SKM-1 treated with dmso at 0.1 percent for 144 hours (cell line): ENCODE measurements at regions not wholly inside any gene's neighbourhood (a gene's known extent, or its start where the extent isn't known, plus 50 kb on each side); places are given as distances from the start of the nearest gene placed in this dataset.

ENCODE experiments used
- DNase-seq: peaks from one replicate; lab custom pipeline; 2025; ENCODE audit not compliant: unreplicated experiment; lab: John Stamatoyannopoulos, UW

GRCh38 chr4:29005838-29006237 is 1714.3 kb upstream of the PCDH7 start:
- no peak for DNase-seq

GRCh38 chr4:29009908-29010307 is 1710.3 kb upstream of the PCDH7 start:
- no peak for DNase-seq

DNA sequence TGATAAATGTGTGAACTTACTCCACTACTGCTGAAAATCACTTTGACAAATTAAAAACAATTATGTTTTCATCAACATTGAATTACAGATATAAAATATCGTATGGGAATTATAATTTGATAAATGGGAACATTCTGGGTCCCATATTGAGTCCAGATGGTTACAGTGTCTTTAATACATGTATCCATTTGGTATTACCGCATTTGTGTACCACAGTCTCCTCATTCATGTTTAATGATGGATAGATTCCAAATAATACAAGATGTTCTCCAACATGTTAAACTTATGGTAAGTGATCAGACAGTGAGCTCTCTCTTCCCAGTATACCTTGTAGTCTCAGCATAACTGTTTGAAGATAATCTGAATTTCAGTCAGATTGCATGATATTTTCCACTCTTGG is 1706.8 kb upstream of the PCDH7 start:
- no peak for DNase-seq

DNA sequence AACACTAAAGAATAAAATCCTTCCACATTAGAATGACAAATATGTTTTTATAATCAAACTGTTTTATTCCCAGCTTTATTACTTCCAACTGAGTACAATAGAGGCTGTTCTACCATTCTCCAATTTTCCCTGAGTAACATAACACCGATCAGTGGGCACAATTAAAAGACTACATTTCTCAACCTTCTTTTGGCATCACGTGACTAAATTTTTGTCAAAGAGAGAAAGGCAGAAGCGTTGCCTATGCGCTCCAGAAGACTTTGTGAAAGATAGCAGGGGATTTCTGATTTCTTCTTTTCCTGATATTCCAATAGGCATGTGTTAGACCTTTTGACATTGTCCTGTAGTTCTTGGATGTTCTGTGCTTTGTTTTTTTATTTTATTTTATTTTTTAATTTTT is 1705.6 kb upstream of the PCDH7 start:
- no peak for DNase-seq

DNA sequence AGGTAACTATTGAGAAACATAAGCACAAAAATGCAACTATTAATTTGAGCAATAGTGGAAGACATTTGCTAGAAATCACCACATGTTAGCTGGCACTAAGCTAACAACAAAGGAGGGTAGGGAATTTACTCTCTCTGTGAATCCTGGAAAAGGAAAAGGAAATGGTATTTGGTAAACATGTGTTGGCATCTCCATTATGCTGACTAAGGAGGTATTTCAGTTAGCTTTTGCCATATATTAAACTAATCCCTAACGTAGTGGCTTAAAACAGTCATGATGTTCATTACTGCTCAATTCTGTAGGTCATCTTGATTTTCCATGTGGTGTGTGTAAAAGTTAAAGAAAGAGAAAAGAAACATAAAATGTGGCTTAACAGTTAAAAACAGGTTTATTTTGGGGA is 1686.5 kb upstream of the PCDH7 start:
- DNase-seq: no peak

GRCh38 chr4:29037501-29037900 is 1682.7 kb upstream of the PCDH7 start:
- DNase-seq: no peak

GRCh38 chr4:29043411-29043810 is 1676.8 kb upstream of the PCDH7 start:
- no peak for DNase-seq

DNA sequence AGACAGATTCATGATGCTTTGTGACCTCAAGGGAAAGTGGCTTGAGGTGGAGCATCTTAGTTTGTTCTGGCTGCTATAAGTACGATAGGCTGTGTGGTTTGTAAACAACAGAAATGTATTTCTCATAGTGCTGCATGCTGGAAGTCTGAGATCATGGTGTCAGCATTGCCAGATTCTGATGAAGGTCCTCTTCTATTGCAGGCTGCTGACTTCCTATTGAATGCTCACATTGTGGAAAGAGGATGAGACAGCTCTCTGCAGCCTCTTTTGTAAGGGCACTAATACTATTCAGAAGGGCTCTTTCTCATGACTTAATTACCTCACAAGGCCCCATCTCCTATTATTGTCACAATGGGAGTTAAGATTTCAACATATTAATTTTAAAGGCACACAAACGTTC is 1674.0 kb upstream of the PCDH7 start:
- no peak for DNase-seq

DNA sequence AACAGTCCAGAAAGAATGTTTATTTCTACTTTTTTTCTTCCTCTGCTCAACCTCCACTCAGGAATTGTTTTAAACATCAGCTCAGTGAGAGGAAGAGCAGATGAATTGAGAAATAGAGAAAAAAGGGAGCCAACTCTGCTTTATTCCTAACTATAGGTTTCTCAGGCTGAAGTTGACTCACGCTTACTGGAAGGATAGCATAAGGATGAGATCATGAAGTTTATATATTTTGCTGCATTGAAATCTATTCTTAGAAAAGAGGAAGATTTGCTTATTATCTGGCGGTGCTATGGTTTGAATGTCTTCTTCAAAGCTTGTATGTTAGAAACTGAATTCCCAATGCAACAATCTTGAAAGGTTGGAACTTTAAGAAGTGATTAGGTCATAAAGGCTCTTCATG is 1673.4 kb upstream of the PCDH7 start:
- no peak for DNase-seq

DNA sequence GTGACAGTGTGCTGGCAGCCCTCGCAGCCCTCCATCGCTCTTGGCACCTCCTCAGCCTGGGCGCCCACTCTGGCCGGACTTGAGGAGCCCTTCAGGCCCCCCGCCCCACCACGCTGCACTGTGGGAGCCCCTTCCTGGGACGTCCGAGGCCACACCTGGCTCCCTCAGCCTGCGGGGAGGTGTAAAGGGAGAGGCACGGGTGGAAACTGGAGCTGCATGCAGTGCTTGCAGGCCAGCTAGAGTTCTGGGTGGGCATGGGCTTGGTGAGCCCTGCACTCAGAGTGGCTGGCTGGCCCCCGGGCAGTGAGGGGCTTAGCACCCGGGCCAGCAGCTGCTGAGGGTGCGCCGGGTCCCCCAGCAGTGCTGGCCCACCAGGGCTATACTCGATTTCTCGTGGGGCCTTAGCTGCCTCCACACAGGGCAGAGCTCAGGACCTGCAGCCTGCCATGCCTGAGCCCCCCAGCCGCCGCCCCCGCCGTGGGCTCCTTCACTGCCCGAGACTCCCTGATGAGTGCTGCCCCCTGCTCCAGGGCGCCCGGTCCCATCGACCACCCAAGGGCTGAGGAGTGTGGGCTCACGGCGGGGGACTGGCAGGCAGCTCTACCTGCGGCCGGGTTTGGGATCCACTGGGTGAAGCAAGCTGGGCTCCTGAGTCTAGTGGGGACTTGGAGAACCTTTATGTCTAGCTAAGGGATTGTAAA is 1672.7 kb upstream of the PCDH7 start:
- no peak for DNase-seq

DNA sequence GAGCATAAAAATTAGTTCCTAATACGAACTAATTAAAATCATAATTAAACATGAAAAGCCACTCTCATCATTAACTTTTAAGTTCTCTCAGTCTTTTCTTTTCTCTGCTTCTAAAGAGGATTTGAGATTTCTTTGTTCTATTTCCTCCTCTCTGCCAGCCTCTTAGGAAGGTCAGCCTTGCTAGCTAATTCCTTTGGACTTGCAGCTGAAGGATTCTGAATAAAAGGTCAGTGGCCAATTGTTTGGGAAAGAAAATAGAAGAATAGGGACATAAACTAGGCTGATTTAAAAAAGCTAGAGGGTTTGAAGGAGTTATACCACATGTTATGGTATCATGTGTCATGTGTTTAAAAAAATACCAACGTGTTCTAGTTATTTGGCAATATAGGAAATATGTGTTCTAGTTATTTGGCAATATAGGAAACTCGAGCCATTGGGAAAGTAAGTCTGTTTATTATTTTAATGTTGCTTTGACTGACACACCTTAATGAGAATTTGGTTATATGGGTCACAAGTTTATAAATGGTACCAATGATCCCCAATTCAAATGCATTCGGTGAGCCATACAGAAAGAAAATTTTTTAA is 1668.7 kb upstream of the PCDH7 start:
- no peak for DNase-seq

DNA sequence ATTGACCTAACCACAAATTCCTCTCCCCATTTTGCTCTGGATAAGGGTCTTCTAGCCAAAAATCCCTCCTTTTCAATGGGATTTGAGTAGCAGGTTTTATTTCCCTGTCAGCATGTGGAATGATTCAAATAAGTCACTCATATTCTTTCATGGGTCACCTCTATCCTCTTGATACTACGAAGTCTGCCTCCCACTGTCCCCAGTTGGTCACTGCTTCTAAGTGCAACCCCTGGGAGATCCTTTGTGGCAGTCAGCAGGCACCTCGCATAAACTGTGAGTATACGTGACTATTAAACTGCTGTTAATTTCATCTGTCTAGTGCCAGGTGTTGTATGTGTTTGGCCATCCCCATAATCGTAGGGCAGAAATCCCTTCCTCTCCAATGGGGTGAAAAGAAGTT is 1667.9 kb upstream of the PCDH7 start:
- DNase-seq: no peak

GRCh38 chr4:29058531-29058930 is 1661.6 kb upstream of the PCDH7 start:
- DNase-seq: no peak

DNA sequence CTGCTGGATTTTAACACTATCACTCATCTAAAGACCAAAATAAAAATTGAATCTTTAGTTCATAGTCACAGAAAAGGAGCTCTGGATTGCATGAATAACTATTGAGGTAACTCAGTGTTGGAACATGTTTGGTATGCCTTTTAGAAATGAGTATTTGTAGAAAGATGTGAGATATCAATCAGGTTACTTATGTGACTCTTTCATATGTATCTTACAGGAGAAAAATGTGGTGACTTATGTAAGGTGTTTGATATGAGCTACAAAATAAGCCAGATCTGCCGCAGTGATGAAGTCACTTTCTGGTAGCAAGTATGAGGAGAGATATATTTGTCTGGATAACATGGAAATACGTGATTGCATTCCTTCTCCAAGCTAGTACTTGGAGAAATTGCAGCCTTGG is 1653.3 kb upstream of the PCDH7 start:
- no peak for DNase-seq

GRCh38 chr4:29073571-29073970 is 1646.6 kb upstream of the PCDH7 start:
- no peak for DNase-seq

DNA sequence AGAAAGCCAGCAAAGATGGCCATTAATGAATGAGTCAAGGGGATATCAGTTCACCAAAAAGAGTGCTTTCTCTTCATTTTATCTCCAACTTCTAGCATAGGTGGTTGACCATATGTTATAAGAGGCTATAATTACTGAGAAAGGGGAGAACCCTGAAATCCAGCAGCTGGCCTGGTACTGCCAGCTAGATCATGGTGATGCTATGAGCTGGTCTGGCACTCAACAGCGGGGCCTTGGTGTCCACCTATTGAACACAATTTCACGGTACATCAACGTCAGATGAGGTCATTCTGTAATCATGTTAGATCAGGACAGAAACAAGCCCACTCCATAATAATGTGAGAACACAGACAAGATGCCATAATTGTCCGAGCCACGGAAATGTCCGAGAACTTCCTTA is 1644.8 kb upstream of the PCDH7 start:
- no peak for DNase-seq

- DNase-seq: no peak
Measured at GRCh38 chr4:29079260-29079659, 1640.9 kb upstream of the PCDH7 start.

DNA sequence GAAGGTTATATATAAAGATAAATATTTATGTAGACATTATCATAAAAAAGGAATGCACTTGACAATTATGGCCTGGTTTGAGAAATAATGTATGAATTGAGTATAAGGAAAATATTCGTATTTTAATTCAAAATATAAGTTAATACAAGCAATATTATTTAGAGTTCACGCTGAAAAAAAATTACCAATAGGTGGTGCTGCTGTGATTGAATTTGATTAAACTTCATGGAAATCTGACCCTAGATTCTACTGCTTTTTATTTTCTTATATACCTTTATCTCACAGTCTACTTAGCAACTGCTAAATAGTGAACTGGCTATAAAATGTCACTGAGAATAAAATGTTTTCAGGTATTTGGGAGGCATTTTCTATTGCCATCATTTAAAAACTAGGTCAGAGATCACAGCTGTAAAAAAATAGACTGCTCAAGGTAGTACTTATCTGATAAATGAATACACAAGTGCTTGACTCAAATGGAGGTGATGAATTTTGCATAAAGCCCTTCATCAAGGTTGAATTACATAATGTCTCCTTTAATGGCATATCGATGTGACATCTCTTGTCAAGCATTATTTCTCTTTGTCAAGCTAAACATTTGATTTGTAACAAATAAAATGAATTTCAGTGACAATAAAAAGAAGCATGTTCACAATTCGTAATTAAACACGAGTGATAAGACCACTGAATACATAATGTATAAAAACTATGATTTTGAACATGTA is 1638.8 kb upstream of the PCDH7 start:
- no peak for DNase-seq

DNA sequence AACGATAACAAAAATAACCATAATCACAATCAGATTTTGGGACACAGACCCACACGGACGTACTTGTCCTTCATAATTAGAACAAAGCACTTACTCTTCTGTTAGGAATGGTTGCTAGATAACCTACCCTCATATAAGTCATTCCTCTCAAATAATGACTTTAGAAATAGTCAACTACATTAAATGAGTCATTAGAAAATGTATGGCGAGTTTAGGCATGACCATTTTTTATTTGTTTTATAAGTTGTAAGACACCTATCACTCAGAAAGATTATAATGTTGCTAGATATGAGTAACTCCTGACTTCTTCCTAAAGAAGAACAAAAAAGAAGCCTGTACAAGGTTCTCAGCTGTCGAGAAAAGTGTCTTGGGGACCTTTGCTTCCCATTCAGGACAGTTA is 1637.5 kb upstream of the PCDH7 start:
- DNase-seq: no peak

DNA sequence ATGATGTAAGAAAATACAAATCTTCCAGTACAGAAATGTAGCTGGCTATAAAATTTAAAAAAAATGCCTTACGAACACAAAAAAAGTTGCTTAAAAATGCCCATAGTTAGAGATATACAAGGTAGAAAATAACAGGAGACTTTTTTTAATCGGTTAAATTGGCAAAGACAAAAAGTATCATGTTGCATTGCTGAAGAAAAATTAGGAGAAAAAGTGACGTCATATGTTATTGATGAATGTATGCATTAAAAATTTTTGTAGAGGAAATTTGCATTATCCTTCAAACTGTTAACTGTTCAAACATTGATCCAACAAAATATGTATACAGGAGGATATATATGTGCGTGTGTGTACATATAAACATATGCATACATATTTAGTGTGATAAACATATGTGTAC is 1634.4 kb upstream of the PCDH7 start:
- no peak for DNase-seq

- no peak for DNase-seq
Measured at GRCh38 chr4:29104694-29105093, 1615.5 kb upstream of the PCDH7 start.

DNA sequence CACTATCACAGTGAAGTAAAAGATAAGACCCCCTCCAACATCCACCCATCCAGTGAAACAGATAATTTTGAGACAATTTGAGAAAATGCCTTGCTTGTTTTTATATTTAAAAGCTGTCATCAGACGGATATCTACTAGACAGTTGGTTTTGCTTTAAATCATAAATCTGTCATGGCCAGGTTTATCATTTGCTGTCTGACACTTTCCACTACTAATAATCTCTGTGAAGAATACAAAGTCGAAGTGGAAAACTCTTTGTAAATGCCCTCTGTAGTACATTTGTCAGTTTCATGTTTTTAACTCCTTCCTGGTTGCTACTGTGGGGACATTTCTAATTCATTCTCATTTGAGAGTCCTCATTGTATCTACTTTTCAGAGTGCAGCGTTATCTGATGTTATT is 1606.2 kb upstream of the PCDH7 start:
- DNase-seq: no peak
